GM18519 (cell line): ENCODE measurements at regions not wholly inside any gene's neighbourhood (a gene's known extent, or its start where the extent isn't known, plus 50 kb on each side); places are given as distances from the start of the nearest gene placed in this dataset.
"Not testable (repeated sequence)": the region's sequence is repeated elsewhere in the genome, so short reads cannot be mapped to it uniquely, and the experiment has no call there.

Experiments used
- ATAC-seq: cut with Tn5 transposase; IDR thresholded peaks from one replicate; pipeline ENCODE4 v1.9.1; 2021; ENCODE audit warnings: mild to moderate bottlenecking, moderate library complexity; ENCODE audit not compliant: unreplicated experiment, low FRiP score

- ATAC-seq, result no peak
These were observed 160.1 kb downstream of the TBX15 start for GRCh38 chr1:118828038-118828437.

DNA sequence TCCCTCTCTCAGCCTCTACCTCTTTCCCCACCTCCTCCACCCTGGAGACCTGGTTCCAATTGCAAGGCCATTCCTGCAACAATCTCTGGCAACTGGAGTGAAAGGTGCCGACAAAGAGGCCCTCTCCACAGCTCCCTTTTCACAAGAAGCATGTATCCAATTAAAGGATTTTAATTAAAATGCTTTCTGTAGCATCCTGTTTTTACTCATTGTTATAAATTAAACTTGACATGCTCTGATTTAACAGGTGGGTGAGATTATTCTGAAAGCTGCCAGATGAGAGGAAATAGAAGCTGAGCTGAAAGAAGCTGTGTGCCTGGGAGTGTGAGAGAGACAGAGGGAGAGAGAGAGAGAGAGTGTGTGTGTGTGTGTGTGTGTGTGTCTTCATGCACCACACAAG, 160.5 kb downstream of the TBX15 start:
- ATAC-seq, result no peak

GRCh38 chr1:118827207-118827606, 160.9 kb downstream of the TBX15 start:
- no peak for ATAC-seq

- ATAC-seq, result no peak
These were observed 161.5 kb downstream of the TBX15 start for GRCh38 chr1:118826669-118827068.

GRCh38 chr1:118825619-118826018, 162.5 kb downstream of the TBX15 start:
- no peak for ATAC-seq

DNA sequence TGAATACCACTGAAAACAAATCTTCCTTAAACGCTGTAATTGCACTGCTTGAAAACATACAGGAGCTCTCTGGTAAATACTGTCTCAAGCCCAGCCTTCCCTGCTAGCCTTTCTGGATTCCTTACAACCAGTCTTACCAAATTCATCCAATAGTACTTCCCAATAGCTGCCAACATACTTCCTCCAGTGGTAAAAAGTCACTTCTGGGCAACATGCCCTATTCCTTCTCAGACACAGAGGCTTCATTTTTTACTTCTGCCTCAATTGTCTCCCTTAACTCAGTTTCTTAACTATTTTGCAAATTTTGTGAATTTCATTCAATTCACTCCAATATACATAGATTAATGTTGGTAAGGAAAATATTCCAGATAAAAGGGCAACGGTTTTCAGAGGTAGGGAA, 166.3 kb downstream of the TBX15 start:
- no peak for ATAC-seq

- no peak for ATAC-seq
These were observed 167.3 kb downstream of the TBX15 start for GRCh38 chr1:118820864-118821263.

DNA sequence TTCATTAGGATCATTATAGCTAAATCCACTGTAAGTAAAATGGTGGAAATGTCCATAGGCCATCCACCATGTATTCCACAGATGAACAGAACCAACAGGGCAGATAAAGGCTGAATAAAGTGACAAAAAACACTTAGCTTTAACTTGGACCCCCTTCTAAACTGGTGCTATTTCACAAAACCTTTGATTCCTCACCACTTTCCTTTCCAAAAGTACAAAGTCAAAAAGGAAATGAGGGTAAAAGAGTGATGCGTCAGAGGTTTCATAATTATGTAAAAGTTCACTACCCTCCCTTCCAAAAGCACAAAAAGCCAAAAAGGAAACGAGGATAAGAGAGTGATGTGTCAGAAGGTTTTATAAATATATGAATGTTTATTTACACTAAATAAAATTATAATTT, 172.2 kb downstream of the TBX15 start:
- ATAC-seq, result no peak

DNA sequence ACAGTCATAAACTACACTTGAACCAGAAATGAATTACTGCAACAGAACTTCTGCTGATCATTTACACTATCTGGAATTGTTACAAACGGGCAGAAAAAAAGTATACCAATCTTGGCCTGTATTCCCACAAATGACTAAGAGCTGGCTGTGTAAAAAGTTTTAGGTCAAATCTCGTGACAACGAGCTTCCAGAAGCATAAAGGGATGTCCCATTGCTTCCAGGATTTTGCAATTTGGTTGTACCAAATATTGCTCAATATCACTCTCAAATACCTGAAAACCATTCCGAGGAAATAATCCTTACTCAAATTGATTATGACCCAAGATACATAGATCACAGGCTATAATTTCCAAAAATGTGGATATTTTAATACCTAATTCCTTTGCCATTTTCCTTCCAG, 175.6 kb downstream of the TBX15 start:
- ATAC-seq, result no peak

- ATAC-seq, result no peak
These were observed 177.0 kb downstream of the TBX15 start for GRCh38 chr1:118811156-118811555.

DNA sequence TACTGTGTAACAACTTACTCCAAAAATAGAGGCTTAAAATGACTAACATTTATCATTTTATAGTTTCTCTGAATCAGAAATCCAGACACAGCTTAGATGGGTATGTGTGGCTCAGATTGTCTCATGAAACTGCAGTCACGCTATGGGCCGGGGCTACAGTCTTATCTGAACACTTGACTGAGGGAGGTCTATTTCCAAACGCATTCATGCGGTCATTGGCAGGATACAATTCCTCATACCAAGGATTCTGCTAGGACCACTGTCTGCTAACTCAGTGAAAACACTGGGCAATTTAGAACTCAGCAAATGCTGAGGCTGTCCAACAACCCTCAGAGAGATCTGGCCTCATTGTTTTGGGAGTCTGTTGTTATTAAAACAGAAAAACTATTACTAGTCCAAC, 178.6 kb downstream of the TBX15 start:
- no peak for ATAC-seq

DNA sequence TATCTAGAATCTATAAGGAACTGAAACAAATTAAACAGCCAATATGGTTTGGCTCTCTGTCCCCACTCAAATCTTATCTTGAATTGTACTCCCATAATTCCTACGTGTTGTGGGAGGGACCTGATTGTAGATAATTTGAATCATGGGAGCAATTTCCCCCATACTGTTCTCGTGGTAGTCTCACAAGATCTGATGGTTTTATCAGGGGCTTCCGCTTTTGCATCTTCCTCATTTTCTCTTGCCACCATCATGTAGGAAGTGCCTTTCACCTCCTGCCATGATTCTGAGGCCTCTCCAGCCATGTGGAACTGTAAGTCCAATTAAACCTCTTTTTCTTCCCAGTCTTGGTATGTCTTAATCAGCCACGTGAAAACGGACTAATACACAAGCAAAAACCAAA, 185.0 kb downstream of the TBX15 start:
- not testable (repeated sequence) for ATAC-seq

- no peak for ATAC-seq
These were observed 196.9 kb downstream of the TBX15 start for GRCh38 chr1:118791094-118791691.

GRCh38 chr1:118788463-118788862, 199.7 kb downstream of the TBX15 start:
- no peak for ATAC-seq

GRCh38 chr1:118786454-118787155, 201.5 kb downstream of the TBX15 start:
- ATAC-seq, result no peak

- ATAC-seq, result no peak
These were observed 202.9 kb downstream of the TBX15 start for GRCh38 chr1:118785246-118785645.

DNA sequence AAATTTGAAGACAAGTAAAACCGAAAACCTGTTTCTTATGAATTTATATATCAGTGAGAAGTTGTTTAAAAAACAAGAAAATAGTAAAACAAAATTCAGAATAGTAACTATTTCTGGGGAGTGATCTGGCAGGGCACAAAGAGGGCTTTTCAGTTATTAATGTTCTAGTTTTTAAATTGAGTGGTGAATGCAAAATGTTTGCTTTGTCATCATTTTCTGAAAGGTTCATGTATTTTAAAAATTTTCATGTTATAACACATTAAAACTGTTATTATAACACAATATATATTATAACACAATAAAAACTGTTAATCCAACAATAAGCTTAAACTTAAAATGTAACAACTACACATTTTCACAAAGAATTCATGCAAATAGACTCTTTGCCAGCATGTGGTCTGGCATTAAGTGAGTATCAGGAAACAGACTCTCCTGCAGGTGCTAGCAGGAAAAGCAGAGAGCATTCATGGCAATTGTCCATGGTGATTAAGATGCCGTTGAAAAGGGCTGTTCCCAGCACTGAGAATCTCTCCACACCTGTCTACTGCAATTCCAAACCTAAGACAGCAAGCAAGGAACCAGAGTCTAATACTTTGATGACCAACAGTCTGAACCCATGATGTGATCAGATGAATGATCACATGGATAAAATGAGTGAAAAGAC, 204.9 kb downstream of the TBX15 start:
- no peak for ATAC-seq

- no peak for ATAC-seq
These were observed 214.5 kb downstream of the TBX15 start for GRCh38 chr1:118773656-118774055.

DNA sequence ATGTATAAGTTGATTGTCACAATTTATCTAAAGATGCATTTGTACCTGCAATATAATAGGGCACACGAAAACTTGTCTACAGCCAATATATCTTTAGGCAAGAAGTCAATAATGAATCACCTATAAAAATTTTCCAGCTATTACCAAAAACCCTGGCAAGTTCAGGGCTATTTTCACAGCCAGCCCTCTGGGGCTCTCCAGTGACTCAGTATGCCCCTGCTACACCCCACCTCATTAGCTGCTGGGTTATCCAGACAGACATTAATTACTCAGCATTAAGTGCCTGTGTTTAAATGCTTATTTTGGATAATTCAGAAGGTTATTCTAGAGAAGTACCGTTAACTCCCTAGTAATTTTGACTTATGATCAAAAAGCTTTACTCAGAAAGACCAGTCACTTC, 220.2 kb downstream of the TBX15 start:
- no peak for ATAC-seq

DNA sequence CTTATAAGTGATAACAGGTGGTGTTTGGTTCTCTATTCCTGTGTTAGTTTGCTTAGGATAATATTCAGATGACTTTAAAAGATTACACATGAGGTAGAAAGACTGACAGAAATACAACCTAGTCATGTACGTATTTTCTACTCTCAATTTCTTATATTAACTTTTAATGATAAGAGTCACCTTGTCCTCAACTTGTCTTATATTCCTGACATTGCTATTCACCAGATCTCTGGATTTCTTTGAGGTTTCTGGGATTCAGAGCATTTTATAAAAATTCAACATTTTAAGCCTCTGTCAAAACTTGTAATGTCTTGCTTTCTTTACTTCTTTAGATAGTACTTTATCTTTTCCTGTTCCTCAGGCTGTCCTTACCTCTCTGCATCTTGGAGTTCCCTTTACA, 234.2 kb downstream of the TBX15 start:
- no peak for ATAC-seq

- ATAC-seq, result no peak
These were observed 237.0 kb downstream of the TBX15 start for GRCh38 chr1:118751166-118751565.

GRCh38 chr1:118744420-118744819, 243.7 kb downstream of the TBX15 start:
- ATAC-seq, result no peak
